RKO (cell line): ENCODE measurements at regions not wholly inside any gene's neighbourhood (a gene's known extent, or its start where the extent isn't known, plus 50 kb on each side); places are given as distances from the start of the nearest gene placed in this dataset.

ENCODE experiments used
- DNase-seq: peaks from one replicate; pipeline ENCODE4 v3.0.0-alpha.2; 2016; ENCODE audit warnings: low spot score

GRCh38 chr1:87785386-87785785 lies 456.7 kb downstream of the LMO4 start:
- DNase-seq = no peak

GRCh38 chr1:87786229-87786628 lies 457.5 kb downstream of the LMO4 start:
- no peak for DNase-seq

DNA sequence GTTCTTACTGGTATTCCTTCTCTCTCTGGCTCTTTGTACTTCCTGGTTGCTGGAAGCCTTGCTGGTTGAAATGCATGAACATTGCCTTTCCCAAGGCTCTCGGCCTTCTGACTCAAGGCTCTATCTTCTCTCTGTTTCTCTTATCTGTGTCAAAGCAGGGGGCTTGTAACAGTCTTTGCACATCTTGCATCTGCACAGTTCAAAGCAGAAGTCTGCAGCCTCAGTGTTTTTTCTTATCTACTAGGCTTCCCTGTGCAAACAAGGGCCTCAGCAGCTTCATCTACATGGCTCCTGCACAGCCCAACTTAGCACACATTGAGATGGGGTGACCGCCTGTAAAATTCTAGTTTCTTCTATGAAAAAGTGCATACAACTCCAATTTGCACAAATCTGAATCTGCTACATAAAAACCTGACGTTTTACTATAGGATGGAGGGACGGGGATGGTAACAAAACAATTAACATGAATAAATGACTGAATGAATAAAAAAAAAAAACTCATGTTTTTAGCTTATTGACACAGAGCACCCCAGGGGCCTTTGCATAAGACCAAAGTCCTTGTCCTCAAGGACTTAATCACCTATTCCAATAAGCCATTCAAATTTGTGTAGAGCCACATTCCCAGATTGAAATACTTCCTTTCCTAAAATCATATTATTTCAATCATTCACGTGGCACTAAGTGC lies 458.3 kb downstream of the LMO4 start:
- DNase-seq = no peak

- DNase-seq = no peak
These were observed 458.9 kb downstream of the LMO4 start for GRCh38 chr1:87787551-87787950.

DNA sequence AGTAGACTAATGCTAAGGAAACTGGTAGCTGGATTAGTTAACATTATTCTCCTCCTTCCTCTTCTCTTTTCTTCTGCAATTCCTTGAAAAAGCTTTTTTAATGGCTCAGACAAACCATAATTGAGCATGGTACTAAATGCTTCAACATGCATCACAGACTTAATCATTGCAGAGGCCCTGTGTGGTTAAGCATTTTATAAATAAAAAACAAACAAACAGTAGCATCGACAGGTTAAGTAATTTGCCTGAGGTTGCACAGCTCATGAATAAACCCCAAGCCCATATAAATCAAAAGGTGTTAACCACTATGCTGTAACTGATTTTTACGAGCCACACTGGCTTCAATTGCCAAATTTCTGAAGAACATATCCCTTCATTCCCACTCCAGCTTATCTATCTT lies 462.1 kb downstream of the LMO4 start:
- DNase-seq = no peak

GRCh38 chr1:87791931-87792740 lies 463.5 kb downstream of the LMO4 start:
- no peak for DNase-seq

DNA sequence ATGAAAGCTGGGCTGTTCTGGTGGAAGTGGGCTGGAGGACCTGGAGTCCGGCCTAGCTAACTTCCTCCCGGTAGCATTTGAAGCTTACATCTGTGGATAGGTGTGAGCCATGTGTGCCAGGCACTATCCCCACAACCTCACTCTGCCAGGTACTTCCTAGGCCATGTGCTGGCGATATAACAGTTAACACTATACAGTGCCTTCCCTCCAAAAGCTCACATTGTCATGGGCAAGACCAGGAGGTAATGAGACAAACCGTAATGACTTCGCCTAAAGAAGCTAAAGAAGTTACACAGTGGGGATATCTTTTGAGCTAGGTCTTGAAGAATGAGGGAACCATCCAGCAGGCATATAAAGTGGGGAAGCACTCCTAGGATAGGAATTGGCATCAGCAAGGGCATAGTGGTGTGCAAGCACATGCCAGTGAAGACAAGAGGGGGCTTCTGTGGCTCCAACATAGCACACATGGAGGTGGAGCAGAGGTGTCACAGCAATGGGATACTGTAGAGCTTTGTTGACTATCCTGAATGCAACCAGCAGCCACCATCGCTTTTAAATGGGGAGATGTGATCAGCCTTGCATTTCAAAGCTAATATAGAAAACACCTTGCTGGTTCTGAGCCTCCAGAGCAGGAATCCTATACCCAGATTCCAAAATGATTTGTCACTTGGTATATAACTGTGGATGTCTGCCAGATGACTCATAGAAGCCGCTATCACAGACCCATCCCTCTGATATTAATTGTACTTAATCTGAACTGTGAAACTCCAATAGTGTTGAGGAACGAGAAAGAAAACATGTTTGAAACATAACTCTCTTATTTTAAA lies 466.3 kb downstream of the LMO4 start:
- DNase-seq = peak; percentile 58

DNA sequence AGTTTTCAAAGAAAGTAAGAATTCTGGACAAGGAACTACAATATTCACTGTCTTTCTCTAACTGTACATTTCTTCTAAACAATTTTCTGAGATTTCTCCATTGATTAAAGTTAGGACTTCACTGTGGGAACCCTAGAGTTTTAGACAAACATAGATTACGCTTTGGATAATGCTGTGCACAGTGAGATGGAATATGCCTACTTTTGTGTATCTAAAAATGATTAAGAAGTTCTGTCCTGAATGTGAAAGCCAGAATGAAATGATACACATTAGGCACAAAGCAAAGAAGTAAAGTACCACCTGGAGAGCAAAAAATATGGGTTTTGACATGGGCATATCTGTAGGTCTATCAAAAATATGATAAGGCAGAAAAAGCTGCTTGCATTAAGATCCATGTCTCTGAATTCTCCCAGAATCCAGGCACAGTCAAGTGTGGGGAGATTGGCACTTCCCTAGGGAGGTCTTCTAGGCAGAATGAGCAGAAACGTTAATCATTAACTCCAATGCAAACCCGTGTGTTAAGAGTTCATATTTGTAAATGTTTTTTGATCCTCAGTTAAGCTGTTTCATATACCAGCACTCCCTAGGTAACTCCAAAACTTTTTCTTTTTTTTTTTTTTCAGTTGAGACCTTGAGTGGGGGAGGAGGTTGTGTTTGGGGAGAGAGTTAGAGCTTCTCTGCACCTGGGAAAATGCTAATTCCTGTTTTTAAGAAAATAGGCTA lies 467.1 kb downstream of the LMO4 start:
- no peak for DNase-seq

- no peak for DNase-seq
These were observed 467.8 kb downstream of the LMO4 start for GRCh38 chr1:87796471-87796901.

DNA sequence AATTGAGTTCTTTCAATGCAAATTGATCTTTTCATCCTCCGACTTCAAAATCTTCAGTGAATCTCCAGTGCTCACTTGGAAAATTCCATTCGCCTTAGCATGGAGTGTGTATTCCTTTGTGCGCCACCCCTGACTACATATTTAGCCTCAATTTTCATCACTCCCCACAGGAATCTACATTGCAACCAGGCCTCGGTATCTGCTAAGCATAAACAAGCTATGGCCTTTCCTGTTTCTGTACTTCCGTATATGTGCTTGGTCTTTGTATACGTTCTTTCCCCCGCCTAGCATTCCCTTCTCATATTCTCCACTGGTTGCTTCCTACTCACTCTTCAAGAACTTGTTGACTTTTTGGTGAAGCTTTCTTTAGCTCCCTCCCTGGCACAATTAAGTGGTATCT lies 470.8 kb downstream of the LMO4 start:
- no peak for DNase-seq

DNA sequence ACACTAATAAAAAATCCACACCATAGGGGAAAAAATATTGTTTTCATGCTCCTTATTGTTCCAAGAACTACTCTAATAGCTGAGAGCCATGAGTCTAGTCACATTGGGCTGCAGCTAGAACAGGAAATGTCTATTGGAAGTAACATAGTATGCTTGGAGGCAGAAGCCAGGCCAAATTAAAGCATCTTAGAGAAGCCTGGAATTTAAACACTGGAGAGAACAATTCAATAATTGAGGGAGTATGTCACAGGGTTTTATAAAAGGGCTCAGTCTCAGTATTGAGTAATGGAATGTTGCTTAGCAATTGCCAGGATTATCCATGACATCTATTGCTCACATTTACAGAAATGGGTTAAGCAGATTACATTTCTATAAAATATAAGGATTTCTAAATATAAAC lies 471.3 kb downstream of the LMO4 start:
- no peak for DNase-seq

DNA sequence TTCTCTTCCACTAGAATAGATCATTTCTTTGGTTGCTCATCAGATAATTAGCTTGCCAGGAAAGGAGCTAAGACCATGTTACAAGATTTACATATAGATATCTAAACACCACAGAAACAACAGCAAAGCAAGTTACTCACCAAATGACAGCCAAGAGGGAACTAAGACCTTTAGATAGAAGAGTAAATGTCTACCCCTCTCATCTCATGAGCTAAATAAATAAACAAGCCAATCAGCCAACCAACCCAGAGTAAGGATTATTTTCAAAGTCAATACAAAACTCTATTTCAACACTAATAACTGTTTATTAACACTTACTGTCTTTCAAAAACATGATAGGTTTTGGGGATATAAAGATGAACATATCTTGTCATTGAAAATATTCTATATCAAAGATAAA lies 474.7 kb downstream of the LMO4 start:
- DNase-seq = no peak

DNA sequence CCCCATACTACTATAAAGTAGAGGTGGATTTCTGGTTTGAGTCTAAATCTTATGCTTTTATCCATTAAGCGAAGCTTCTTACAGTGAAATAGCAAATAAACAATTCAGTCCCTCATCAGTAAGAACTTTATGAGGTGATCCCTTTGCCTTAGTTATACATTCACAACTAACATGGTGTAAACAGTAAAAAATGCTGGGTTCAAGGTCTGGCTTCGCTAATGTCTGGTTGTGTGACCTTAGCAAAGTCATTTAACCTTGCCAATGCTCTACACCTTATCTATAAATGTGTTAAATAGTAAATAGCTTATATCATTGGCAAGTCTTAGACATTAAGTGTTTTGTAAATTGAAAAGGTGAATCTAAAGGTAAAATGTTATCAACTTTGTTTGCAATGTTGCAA lies 475.4 kb downstream of the LMO4 start:
- DNase-seq = no peak

DNA sequence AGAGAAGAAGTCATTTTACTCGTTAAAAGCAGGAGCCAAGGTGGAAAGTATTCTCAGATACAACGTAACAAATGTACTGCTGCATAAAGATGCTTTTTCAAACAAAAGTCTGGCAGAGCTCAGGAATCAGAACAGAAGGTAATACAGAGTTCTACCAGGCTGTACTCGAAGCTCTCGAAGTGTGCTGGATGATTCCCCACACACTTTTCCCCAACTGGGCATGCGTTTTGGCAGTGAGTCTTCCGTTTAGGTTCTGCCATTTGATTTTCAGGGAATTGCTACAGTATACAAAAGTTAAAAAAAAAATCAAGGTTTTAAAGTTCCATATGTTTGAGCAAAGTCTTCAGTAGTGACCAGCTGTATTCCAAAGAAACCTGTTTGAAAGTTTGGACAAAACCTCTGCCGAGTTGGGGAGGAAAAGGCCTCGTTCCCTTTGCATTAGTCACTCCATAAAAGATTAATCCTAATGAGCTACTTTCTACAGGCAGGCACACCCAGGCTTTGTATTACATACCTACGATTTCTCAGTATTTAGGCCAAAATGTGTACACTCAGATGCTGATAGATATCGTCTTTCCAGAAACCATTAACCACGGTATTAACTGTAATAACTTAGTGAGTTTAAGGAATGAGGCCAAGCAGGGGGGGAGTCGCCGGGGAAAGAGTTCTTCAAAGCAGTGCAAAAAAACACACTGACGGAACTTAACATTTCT lies 477.1 kb downstream of the LMO4 start:
- no peak for DNase-seq

DNA sequence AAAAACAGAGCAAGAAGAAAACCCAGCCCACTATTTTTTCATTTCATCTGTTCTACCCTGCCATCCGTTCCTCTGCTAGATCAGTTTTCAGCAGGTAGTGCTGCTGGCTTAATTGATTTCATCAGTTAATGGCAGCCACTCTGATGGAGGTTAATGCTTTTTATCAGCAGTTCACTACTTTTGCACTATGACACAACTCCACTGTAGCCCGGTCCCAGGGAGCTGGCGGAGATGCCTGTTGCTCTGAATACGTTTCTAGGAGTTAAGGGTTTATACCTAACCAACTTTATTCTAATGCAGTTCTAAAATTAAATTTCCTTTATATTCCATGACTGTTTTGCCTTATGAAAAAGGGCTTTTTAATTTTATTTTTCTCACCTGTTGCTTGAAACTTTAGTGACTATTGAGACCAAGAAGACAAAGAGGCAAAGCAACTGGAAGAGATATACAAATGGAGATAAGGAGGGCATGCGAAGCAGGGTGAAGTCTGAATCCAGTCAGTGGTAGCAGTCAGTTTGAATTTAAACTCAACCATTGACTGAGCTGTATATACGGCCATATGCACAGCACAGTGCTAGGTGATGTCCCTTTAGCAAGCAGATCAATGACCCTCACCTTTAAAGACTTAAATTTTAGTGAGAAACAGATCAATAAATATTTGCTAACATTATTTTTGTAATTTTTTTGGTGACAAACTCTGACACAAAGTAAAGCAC lies 477.9 kb downstream of the LMO4 start:
- no peak for DNase-seq

GRCh38 chr1:87810166-87810565 lies 481.5 kb downstream of the LMO4 start:
- no peak for DNase-seq

GRCh38 chr1:87812871-87813577 lies 484.3 kb downstream of the LMO4 start:
- DNase-seq = no peak

GRCh38 chr1:87814573-87814972 lies 485.9 kb downstream of the LMO4 start:
- DNase-seq = no peak

DNA sequence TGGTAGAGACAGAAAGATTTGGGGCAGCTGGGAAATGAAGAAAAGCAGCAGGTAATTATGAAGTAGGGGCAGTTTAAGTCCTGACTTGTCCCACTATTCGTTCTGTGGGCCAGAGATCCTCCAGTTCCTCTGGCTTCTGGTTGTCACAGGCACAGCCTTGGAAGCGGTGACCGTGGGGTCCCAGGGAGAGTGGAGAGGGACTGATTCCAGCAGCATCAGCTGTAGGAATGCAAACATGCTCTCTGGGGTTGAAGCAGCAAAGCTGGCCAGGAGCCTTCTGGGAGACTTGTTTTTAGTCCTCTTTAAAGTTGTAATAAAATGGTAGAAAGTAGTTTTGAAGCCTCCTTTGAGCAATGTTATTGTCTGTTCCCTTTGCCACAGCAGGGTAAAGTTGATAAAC lies 488.0 kb downstream of the LMO4 start:
- DNase-seq = no peak

DNA sequence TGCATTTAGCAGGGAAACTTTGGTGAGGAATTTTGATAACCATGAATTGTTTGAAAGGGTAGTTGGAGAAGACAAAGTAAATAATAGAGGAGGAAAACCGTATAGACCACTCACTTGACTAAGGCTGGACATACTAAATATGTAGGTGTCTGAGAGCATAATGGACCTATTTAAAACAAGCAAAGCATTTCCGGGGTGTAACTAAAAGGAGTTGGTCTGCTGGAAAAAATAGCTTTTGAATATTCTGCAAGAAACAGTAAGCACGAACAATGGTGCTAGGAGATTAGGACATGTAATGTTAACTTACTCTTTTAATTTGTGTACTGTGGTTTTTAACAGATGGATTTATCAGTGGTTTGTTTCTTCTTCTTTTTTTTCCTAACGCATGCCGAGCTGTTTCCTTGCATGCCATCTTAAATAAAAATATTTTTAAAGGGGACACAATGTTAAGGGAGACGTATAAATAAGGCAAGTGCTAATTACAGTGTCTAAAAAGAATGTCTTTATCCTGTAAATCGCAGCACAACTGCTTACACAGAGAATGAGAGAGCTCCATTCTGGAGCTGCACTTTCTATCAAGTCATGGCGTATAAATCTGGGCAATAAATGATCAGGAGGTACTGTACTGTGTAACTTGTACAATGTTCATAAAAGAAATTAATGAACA lies 492.1 kb downstream of the LMO4 start:
- no peak for DNase-seq
